ENCODE measurements at regions not wholly inside any gene's neighbourhood (a gene's known extent, or its start where the extent isn't known, plus 50 kb on each side); places are given as distances from the start of the nearest gene placed in this dataset.
"Not testable (repeated sequence)": the region's sequence is repeated elsewhere in the genome, so short reads cannot be mapped to it uniquely, and the experiment has no call there.

DNA sequence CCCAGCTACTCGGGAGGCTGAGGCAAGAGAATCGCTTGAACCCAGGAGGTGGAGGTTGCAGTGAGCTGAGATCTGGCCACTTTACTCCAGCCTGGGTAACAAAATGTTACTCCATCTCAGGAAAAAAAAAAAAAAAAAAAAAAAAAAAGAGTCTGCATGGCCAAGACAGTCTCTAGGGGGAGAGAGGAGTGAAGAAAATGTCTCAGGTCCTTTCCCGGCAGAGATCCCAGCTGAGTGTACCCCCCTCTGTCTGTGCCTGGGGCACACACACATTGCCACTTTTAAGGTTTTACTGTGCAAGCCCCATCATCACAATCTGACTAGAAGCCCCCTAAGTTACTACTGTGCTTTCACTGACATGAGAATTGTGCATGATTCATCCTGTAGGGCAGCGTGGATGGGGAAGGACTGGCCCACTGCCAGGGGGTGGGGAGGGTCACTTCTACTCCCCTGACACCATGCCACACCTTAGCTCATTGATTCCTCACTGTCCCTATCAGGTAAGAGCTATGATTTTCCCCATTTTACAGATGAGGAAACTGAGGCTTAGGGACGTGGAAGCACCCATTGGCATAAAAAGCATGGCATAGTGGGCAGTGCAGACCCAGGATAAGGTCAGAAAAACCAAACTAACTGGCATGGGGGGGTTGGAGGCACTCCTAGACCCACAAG lies 102.3 kb upstream of the LARP1 start:
- DNase-seq, result no peak

DNA sequence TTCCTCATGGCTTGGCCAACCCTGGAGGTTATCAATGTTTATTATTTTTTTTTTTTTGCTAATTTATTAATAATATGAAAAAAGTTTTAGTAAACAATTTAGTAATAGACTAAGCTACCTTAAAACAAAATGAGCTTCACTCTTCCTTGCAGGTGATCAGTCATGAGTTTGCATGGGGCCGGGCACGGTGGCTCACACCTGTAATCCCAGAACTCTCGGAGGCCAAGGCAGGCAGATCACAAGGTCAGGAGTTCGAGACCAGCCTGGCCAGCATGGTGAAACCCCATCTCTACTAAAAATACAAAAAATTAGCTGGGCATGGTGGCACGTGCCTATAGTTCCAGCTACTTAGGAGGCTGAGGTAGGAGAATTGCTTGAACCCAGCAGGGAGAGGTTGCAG lies 103.4 kb upstream of the LARP1 start:
- not testable (repeated sequence) for DNase-seq

DNA sequence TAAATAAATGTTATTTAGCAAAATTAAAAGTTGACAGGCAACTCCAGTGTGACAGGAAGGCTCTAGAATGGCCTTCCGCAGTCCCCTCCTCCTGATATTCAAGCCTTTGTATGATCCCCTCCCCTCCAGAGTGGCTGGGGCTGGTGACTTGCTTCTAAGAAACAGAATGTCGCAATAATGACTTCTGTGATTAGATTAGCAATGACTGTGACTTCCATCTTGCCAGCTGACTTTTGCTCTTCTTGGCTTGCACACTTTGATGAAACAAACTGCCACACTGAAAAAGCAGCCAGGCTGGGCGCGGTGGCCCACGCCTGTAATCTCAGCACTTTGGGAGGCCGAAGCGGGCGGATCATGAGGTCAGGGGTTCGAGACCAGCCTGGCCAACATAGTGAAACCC lies 106.5 kb upstream of the LARP1 start:
- no peak for DNase-seq

DNA sequence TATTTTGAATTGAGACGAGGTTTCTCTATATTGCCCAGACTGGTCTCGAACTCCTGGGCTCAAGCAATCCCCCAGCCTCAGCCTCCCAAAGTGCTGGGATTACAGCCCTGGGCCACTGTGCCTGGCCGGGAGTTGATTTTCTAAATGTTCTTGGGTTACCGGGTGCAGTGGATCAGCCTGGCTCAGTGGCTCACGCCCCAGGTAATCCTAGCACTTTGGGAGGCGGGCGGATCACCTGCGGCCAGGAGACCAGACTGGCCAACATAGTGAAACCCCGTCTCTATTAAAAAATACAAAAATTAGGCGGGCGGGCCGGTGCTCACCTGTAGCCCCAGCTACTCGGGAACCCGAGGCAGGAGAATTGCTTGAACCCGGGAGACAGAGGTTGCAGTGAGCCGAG lies 106.9 kb upstream of the LARP1 start:
- no peak for DNase-seq

DNA sequence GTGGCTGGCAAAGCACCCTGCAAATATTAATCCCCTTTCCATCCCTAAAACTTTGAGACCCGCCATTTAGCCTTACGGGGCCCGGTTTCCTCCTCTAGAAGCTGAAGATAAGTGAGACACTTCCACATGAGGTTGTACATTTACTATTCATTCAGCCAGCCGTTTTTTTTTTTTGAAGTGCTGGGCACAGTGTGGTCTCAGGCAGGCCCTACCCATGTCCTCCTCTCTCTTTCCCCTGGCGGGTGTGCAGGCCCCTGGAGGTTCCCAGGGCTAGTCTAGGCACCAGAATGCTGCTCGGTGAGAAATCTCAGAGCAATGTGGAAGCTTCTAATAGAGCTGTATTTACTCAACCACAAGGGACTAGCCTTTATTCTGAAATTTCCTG lies 107.4 kb upstream of the LARP1 start:
- DNase-seq, result no peak

DNA sequence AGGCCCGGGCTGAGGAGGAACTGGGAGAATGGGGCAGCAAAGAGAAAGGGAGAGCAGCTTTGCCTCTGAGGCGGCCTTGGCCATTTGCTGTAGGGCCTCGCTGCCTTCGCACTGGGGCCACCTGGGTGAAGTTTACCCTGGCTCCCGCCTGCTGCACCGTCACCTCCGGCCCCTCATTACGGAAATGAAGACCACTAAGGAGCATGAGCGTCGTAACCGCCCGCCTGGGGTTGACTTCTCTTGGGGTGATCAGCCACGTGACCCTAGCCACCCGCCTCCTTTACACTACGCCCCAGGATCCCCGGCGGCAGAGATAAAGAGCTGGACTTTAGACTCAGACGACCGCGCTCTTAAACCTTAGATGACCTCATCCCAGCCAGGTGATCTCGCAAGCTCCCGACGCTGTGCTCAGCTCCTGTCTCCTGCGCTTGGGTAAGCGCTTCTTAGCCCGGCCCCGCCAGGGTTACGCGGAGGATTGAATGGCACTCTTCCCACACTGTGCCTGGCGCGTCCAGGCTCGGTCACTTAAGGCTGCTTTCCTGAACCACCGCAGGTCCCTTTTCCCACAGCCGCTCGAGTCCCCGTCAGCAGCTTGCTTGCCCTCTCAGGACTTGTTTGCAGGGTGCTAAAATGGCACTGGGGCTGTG lies 107.9 kb upstream of the LARP1 start:
- DNase-seq, result no peak

DNA sequence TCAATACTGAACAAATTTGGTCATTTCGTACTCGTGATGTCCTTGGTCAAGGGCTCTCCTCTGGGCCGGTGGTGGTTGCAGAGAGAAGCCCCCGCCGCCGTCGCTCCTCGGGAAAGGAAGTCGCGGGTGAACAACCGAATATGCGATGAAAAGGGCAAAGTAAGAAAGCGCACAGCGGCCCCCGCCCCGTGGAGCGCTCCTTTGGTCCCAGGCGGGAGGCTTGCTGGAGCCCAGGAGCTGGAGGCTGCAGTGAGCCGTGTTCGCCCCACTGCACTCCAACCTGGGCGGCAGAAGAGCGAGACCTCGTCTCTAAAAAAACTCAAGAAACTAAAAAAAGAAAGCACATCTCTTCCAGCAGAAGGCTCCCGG lies 108.4 kb upstream of the LARP1 start:
- no peak for DNase-seq

DNA sequence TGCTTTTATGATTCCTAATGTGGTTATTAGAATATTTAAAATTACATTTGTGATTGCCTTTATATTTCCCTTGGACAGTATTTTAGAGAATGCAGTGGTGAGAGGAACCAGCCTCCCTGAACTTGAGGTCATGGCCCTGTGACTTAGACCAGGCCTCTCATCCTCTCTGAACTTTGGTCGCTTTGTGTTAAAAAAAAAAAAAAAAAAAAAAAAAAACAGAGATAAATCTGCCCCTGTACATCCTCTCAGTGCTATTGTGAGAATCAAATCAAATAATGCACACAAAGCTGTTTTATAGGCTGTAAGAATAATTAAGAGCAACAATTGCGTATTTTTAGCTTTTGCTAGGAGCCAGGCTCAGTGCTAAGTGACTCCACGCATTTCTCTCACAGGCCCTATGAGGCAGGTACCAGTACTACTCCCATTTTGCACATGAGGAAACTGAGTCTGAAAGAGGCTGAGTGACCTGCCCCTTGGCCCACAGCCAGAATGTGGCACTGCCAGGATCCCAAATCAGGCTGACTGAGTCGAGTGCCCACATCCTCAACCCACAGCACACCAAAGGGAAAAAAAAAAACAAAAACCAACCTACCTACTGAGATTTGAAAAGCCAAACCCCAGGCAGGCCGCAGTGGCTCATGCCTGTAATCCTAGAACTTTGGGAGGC lies 110.3 kb upstream of the LARP1 start:
- DNase-seq, result no peak

DNA sequence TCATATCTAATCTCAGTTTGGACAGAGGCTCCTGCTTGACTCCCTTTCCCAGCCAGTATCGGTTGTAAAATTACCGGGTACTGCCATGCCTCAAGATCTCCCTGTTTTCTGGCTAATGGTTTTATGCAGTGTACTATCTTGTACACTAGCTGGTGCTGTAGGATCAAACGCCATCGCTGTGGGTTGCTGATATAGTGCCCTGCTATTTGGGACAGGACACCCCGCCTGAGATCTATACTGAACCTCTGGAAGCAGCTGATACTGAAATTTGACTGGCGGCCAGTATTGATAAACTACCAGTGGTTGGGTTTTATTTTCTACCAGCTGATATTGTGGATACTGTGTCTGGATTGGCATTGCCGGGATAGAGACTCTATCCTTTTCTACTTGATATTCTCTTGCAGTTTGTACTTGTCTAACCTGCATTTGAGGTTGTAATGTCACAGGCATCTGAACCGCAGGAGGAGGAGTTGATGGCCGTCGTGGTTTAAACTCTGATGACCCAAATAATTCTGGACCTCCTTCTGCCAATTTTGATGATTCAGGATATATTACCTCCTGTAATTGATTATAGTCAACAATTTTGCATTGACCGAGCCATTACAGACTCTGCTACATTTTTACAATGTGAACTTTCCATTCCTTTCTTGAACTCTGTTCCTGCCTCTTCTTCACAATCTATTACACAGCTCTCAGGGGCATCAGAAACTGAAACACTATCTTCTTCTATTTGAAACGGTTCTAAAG lies 112.5 kb upstream of the LARP1 start:
- no peak for DNase-seq

DNA sequence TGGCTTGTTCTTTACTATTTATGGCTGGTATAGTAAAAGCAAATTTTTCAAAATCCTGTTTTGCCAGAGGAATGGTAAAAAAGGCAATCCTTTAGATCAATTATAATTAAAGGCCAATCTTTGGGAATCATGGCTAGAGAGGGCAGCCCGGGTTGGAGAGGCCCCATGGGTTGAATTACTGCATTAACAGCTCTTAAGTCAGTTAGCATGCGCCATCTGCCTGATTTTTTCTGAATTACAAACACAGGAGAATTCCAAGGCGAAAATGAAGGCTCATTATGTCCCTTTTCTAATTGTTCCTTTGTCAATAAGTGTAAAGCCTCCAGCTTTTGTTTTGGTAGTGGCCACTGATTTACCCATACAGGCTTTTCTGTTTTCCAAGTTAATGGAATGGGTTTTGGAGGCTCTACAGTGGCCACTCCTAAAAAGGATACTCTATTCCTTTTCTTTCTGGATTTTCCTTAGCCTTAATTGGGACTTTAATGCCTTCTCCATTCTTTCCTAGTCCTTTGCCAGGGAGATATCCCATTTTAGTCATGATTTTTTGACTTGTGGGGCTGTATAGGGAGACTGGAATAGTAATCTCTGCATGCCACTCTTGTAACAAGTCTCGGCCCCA lies 114.9 kb upstream of the LARP1 start:
- DNase-seq, result not testable (repeated sequence)

DNA sequence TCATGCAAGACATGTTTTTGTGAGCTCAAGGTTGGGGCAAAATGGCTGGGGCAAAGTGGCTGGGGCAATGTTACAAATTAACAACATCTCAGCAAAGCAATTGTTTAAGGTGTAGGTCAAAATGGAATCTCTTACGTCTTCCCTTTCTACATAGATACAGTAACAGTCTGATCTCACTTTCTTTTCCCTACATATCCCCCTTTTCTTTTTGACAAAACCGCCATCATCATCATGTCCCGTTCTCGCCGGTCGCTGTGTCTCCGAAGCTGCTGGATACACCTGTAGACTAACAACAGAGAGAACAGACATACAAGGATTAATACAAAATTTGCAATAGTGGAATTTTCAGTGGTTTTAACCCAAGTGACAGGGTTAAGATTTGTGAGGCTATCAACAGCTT lies 118.4 kb upstream of the LARP1 start:
- not testable (repeated sequence) for DNase-seq

DNA sequence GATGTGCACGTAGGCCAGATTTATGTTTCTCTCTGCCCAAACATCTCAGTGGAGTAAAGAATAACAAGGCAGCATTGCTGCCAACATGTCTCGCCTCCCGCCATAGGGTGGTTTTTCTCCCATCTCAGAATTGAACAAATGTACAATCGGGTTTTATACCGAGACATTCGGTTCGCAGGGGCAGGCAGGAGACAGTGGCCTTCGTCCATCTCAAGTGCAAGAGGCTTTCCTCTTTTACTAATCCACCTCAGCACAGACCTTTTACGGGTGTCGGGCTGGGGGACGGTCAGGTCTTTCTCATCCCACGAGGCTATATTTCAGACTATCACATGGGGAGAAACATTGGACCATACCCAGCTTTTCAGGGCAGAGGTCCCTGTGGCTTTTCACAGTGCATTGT lies 118.9 kb upstream of the LARP1 start:
- not testable (repeated sequence) for DNase-seq

DNA sequence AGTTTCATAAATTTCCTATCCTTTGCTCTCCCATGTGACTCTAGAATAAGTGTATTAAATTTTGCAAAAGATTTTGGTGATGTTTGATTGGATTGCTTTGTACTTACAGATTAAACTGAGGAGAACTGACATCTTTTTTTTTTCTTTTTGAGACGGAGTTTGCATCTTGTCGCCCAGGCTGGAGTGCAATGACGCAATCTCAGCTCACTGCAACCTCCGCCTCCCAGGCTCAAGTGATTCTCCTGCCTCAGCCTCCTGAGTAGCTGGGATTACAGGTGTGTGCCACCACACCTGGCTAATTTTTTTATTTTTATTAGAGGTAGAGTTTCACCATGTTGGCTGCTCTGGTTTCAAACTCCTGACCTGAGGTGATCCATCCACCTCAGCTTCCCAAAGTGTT lies 121.4 kb upstream of the LARP1 start:
- not testable (repeated sequence) for DNase-seq

DNA sequence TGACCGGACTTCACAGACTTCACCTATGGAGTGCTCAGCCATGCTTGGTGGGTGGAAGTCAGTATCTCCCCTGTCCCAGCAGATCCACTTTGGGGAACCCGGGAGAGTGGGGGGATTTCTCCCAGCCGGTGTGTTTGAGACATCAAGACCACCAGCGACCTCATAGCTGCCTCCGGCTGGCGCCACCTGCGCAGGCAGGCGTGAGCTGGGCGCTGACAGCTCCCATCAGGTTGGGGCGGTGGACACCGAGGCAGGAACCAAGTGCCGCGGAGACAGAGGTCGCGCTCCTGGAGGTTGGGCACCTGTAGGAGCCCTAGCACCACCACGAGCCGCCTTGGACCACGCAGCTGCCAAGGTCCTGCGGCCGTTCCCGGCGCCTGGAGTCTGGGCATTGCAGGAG lies 124.0 kb upstream of the LARP1 start:
- DNase-seq, result no peak

DNA sequence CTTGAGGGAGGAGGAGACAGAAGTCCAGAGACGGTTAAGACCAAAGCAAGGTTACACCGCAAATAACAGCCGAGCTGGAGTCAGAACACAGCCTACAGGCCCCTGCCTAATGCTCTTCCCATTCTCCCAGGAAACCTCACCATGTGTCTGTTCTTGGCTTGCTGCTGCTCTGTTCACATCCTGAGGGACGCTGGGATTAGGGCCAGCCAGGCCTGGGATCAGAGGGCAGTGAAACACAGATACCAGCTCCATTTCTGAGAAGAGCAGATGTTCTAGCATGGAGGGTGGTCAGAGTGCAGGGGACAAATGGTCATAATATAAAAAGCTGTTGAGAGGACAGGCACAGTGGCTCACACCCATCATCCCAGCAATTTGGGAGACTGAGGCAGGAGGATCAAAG lies 124.8 kb upstream of the LARP1 start:
- DNase-seq, result no peak

DNA sequence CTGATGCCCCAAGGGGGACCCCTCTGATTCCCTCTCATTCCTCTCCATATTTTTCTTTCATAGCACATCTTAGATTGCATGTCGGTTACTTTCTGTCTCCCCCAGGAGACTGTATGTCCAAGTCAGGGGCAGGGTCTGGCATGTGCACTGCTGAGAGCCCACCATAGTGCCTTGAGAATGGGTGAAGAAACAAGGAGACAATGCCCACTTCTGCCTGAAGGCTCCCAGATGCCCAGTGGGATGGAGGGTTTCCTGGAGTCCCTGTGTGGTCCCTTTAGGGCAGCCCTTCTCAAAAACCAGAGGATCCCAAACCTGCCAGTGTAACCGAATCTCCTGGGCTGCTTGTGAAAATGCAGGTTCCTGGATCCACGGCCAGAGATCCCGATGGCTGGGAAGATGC lies 126.5 kb upstream of the LARP1 start:
- DNase-seq, result no peak

DNA sequence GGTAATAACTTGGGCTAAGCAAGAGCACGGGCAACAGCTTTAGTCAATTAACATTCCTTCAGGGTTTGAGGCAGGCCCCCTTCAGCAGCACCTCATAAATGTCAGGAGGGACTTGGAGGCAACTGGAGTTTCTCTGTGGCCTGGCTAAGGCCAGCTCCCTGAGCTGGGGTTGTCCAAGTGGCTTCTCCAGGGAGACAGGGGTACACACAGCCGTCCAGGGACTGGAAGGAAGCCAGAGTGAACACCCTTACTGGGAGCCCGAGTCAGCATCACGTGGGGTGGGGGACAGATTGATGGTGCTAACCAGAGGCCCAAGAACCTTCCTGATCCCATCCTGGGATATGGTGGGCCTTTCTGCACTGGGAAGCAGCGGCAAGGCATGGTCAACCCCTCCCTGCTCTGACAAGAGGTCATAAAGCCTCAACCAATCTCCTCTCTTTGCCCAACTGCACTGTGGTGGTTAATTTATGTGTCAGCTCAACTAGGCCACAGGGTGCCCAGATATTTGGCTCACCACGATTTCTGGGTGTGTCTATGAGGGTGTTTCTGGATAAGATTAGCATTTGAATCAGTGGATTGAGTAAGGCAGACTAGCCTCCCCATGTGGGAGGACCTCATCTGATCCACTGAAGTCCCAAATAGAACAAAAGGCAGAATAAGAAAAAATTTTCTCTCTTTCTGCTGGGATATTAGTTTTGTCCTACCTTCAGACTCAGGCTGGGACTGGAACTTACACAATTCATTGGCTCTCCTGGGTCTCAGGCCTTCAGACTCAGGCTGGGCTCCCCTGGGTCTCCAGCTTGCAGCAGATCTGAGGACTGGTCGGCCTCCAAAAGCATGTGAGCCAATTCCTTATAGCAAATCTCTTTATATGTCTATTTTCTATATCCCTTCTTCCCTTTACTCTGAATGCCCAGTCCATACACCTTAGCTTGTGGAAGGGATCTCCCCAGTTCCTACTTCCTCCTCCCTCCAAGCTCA lies 127.2 kb upstream of the LARP1 start:
- DNase-seq, result no peak

DNA sequence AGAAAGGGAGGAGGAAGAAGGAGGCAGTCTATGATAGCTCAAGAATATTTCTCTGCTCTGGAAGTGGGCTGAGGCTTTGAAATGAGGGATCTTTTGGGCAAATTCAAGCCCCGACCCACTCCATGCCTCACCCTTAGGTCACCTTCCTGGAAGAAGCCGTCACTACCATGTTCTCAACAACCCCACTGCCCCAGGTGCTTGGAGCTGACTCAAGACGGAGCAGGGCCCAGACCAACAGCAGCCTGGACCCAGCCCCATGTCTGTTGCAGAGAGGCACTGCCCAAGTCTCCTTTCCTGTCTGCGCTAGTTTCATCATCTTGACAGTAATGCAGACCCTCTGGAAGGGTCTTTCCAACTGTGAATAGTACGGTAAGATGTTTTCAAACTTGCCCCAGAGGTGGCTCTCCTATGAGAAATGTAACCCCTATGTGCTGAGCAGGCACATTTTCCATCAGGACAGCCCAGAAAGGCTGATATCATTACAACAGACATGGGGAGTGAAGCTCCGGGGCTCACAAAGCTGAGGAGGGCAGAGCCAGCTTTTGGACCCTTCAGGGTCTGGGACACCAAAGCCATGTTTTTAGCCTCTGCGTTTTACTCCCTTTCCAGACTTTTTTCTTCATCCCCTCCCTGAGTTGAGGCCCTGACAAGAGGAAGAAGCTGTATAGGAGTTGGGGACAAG lies 128.2 kb upstream of the LARP1 start:
- DNase-seq, result no peak

DNA sequence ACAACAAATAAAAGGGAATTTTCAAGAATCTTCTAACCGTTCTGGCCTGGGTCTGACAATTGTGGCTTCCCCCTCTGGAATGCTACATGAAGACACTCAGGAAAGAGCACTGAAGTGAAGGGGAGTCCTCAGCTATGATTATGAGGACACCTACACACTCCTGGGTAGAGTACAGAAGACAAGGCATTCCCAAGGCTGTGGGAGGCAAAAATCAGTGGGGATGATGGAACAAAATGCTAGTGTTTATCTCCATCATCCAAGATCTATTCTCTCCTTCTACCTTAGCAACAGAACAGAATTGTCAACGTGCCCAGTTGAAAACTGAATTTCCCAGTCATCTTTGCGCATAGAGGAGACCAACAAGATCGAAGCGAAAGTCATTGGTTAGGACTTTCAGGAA lies 130.1 kb upstream of the LARP1 start:
- no peak for DNase-seq

DNA sequence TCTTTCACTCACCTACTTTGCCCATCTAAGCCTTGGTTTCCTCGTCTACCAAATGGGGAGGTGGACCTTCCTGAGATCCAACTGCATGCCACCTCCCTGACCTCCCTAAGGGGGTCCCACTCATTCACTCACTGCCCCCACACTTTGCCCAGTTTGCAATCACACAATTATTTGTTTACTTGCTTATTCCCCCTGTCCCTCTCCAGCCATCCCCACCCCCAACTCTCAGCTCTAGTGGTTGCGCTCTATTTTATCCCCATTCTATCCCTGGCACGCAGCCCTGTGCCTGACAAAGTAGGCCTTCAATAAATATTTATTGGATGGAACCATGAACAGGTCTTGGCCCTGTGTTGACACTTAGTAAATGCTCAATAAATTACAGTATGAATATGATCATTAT lies 130.8 kb upstream of the LARP1 start:
- DNase-seq, result no peak

DNA sequence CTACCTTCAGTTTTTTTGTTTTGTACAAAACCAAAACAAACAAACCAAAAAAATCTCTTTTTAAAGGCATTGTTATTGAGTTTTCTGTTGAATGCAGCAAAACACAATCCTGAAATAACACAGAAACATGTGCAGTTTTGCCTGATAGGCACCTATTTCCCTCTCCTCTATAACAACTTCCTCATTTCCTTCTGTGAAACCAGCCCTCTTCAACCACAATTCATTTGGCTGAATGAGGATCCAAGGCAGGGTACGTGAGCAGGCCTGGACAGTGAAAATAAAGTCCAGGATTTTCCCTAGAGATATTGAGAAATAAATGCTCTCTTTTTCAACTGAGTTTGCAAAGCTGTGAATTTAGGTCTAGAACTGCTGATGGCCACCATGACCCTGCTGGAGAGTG lies 134.8 kb upstream of the LARP1 start:
- DNase-seq, result no peak

DNA sequence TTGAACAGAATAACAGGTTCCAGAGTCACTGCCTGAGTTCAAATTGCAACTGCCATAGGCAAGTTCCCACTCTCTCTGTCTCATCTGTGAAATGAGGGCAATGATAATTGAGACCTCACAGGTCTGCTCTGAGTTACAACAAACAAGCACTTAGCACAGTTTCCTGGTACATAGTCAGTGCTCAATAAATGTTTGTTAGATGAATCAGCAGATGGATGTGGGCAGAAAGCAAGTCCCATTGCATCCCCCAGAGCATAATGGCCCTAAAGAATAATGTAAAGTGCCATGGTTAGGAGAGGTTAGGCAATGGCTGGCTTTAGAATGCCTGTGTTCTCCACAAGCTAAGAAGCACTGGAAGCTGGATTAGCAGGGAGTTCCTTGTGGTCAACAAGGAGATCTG lies 136.5 kb upstream of the LARP1 start:
- DNase-seq, result no peak

Measured in NCI-H1092 (cell line).